ENCODE measurements at regions not wholly inside any gene's neighbourhood (a gene's known extent, or its start where the extent isn't known, plus 50 kb on each side); places are given as distances from the start of the nearest gene placed in this dataset.

DNA sequence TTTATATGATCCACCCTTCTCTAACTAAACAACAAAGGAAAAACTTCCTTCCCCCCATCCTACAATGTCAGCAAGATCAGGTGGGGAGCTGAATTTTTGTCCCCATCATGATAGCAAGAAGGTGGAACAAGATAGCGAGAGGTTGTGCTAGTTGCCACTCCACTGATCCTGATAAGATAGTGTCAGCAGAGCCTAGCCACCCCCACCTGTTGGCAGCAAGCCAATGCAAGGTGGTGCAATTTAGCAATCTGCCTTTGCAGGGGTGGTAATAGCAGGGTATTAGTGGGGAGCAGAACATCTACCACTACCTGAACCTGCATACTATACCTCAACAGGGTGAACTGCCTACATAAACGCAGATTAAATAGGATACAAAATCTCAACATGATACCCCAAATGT, 80.2 kb upstream of the MAMLD1 start:
- H3K4me1 Mint-ChIP-seq = no peaks in the 10 kb centered on the region
- H3K27me3 ChIP-seq (ENCODE audit: insufficient read depth, low read length) = no peaks in the 10 kb centered on the region
- peaks cover 53 to 82% of the 10 kb centered on the region in 2 experiments for H3K9me3 Mint-ChIP-seq
- no peak overlapping the region for H2AFZ ChIP-seq (ENCODE audit: low read length)
- no peak overlapping the region for H3K4me3 Mint-ChIP-seq
- H3K4me2 ChIP-seq (ENCODE audit: insufficient read depth, insufficient read length, low read length) = no peak overlapping the region
- no peak overlapping the region for H3K9ac ChIP-seq (ENCODE audit: extremely low read depth, insufficient read length, low read length)
- H3K27me3 Mint-ChIP-seq (ENCODE audit: low read depth) = peaks cover 3% of the 10 kb centered on the region
- H3K4ac ChIP-seq (ENCODE audit: low read depth, low read length) = no peak overlapping the region
- H2BK5ac ChIP-seq (ENCODE audit: insufficient read length, low read length) = no peak overlapping the region
- no peaks in the 10 kb centered on the region for H4K20me1 ChIP-seq (ENCODE audit: control insufficient read depth, insufficient read depth, insufficient read length)
- H4K91ac ChIP-seq (ENCODE audit: insufficient read length, low read depth, low read length) = no peak overlapping the region
- no peak overlapping the region for H2BK15ac ChIP-seq (ENCODE audit: low read depth, low read length)
- H3K27ac Mint-ChIP-seq = no peak overlapping the region
- H3K79me1 ChIP-seq (ENCODE audit: insufficient read depth, low read depth, low read length, poor library complexity, severe bottlenecking) = no peaks in the 10 kb centered on the region
- H3K23me2 ChIP-seq (ENCODE audit: insufficient read length, low read depth, low read length, poor library complexity, severe bottlenecking) = no peaks in the 10 kb centered on the region
- H4K8ac ChIP-seq (replicated peaks; ENCODE audit: insufficient read length, low read depth, low read length) = no peak overlapping the region
- H2BK20ac ChIP-seq (ENCODE audit: low read depth, low read length, poor library complexity, severe bottlenecking) = no peak overlapping the region
- TF ChIP-seq, protein P1, sequence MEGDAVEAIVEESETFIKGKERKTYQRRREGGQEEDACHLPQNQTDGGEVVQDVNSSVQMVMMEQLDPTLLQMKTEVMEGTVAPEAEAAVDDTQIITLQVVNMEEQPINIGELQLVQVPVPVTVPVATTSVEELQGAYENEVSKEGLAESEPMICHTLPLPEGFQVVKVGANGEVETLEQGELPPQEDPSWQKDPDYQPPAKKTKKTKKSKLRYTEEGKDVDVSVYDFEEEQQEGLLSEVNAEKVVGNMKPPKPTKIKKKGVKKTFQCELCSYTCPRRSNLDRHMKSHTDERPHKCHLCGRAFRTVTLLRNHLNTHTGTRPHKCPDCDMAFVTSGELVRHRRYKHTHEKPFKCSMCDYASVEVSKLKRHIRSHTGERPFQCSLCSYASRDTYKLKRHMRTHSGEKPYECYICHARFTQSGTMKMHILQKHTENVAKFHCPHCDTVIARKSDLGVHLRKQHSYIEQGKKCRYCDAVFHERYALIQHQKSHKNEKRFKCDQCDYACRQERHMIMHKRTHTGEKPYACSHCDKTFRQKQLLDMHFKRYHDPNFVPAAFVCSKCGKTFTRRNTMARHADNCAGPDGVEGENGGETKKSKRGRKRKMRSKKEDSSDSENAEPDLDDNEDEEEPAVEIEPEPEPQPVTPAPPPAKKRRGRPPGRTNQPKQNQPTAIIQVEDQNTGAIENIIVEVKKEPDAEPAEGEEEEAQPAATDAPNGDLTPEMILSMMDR (conservative IDR thresholded peaks at IDR 0.05) = no peak
- no peak overlapping the region for H3T11ph ChIP-seq (ENCODE audit: low read length)
- H3K79me2 ChIP-seq (ENCODE audit: insufficient read depth, low read length) = no peaks in the 10 kb centered on the region
- no CpG with 5 or more reads among the region's 2 CpGs for WGBS (ENCODE audit: extremely low coverage, insufficient read length, low lambda C conversion rate)
- H3K23ac ChIP-seq (ENCODE audit: insufficient read length, low read depth, low read length) = no peak overlapping the region
- no peak overlapping the region for H2AK5ac ChIP-seq (ENCODE audit: insufficient read length, low read length)
- no peaks in the 10 kb centered on the region for H3K9me3 ChIP-seq (ENCODE audit: control insufficient read depth, low read depth, low read length)
- peaks cover 0 to 8% (median 4%) of the 10 kb centered on the region in 3 experiments; a peak in 2 of 7 replicates for H3K36me3 Mint-ChIP-seq (ENCODE audit: insufficient read depth in 1 of 3, low read depth in 3 of 3)
- no peaks in the 10 kb centered on the region for H3K4me1 ChIP-seq (ENCODE audit: insufficient read depth, low read length)
- H2BK12ac ChIP-seq (ENCODE audit: insufficient read length, low read depth, low read length) = no peak overlapping the region
- H3K18ac ChIP-seq (ENCODE audit: insufficient read length, low read depth, low read length) = no peak overlapping the region
- H4K5ac ChIP-seq (ENCODE audit: insufficient read length, low read depth, low read length) = no peak overlapping the region
- H3K56ac ChIP-seq (ENCODE audit: insufficient read length, low read depth, low read length) = no peak overlapping the region
- no peak overlapping the region for H3K14ac ChIP-seq (ENCODE audit: insufficient read depth, low read length)
- H3K27ac ChIP-seq (ENCODE audit: insufficient read length, low read depth, low read length) = no peak overlapping the region
- no peak for DNase-seq
- no peak overlapping the region for H2BK120ac ChIP-seq (ENCODE audit: low read depth, low read length, poor library complexity, severe bottlenecking)
